Parathyroid adenoma (tissue), 2 donors: ENCODE measurements at regions not wholly inside any gene's neighbourhood (a gene's known extent, or its start where the extent isn't known, plus 50 kb on each side); places are given as distances from the start of the nearest gene placed in this dataset.

Experiments used
- H2AFZ ChIP-seq: fragments of 300-600 bp; sonication (generic); one replicate; pipeline ENCODE4 v1.7.0; 2017; ENCODE audit warnings: antibody characterized with exemption, mild to moderate bottlenecking
- H3K27ac ChIP-seq: fragments of 300-600 bp; sonication (generic); one replicate; pipeline ENCODE4 v1.7.0; 2017
- H3K27me3 ChIP-seq: fragments of 300-600 bp; sonication (generic); one replicate; pipeline ENCODE4 v1.7.0; 2017; ENCODE audit warnings: low read length; ENCODE audit not compliant: control insufficient read depth, insufficient read depth
- H3K36me3 ChIP-seq: fragments of 300-600 bp; sonication (generic); one replicate; pipeline ENCODE4 v1.7.0; 2017; ENCODE audit warnings: low read length; ENCODE audit not compliant: control insufficient read depth, insufficient read depth
- H3K4me1 ChIP-seq: fragments of 300-600 bp; sonication (generic); one replicate; pipeline ENCODE4 v1.7.0; 2017; ENCODE audit warnings: control low read depth
- H3K4me2 ChIP-seq: fragments of 300-600 bp; sonication (generic); one replicate; pipeline ENCODE4 v1.7.0; 2017; ENCODE audit warnings: low read length
- H3K4me3 ChIP-seq: fragments of 300-600 bp; sonication (generic); one replicate; pipeline ENCODE4 v1.7.0; 2017; ENCODE audit warnings: low read depth, low read length
- H3K79me2 ChIP-seq: fragments of 300-600 bp; sonication (generic); one replicate; pipeline ENCODE4 v1.7.0; 2017; ENCODE audit warnings: control low read depth
- H3K9ac ChIP-seq: fragments of 300-600 bp; sonication (generic); one replicate; pipeline ENCODE4 v1.7.0; 2017; ENCODE audit warnings: mild to moderate bottlenecking
- H3K9me3 ChIP-seq: fragments of 300-600 bp; sonication (generic); one replicate; pipeline ENCODE4 v1.7.0; 2017; ENCODE audit warnings: low read length; ENCODE audit not compliant: control insufficient read depth
- TF ChIP-seq, protein P1 (sequence below): fragments of 300-600 bp; sonication (generic); IDR thresholded peaks from one replicate; pipeline ENCODE4 v1.7.0; 2017; ENCODE audit warnings: antibody characterized with exemption, mild to moderate bottlenecking
- donor health status: primary hyperparathyroidism.

- H3K4me2 ChIP-seq, result no peak overlapping the region
- no peaks in the 10 kb centered on the region for H3K79me2 ChIP-seq
- no peak overlapping the region for H3K27ac ChIP-seq
- TF ChIP-seq, protein P1, sequence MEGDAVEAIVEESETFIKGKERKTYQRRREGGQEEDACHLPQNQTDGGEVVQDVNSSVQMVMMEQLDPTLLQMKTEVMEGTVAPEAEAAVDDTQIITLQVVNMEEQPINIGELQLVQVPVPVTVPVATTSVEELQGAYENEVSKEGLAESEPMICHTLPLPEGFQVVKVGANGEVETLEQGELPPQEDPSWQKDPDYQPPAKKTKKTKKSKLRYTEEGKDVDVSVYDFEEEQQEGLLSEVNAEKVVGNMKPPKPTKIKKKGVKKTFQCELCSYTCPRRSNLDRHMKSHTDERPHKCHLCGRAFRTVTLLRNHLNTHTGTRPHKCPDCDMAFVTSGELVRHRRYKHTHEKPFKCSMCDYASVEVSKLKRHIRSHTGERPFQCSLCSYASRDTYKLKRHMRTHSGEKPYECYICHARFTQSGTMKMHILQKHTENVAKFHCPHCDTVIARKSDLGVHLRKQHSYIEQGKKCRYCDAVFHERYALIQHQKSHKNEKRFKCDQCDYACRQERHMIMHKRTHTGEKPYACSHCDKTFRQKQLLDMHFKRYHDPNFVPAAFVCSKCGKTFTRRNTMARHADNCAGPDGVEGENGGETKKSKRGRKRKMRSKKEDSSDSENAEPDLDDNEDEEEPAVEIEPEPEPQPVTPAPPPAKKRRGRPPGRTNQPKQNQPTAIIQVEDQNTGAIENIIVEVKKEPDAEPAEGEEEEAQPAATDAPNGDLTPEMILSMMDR, result no peak
- no peaks in the 10 kb centered on the region for H3K4me1 ChIP-seq
- H3K36me3 ChIP-seq, result no peaks in the 10 kb centered on the region
- no peaks in the 10 kb centered on the region for H3K27me3 ChIP-seq
- H2AFZ ChIP-seq, result no peak overlapping the region
- H3K9ac ChIP-seq, result no peak overlapping the region
- H3K4me3 ChIP-seq, result no peak overlapping the region
- no peaks in the 10 kb centered on the region for H3K9me3 ChIP-seq
These were observed 480.7 kb upstream of the DPPA4 start for GRCh38 chr3:109818081-109818480.

- Histone ChIP-seq H3K79me2 (no peaks in the 10 kb centered on the region), H3K27ac (no peak overlapping the region), H3K9ac (no peak overlapping the region), H3K4me3 (no peak overlapping the region), H3K36me3 (no peaks in the 10 kb centered on the region), H3K4me2 (no peak overlapping the region), H3K4me1 (no peaks in the 10 kb centered on the region), H3K9me3 (no peaks in the 10 kb centered on the region), H3K27me3 (no peaks in the 10 kb centered on the region), H2AFZ (no peak overlapping the region)
- TF ChIP-seq, protein P1, result no peak
These were observed 482.4 kb upstream of the DPPA4 start for GRCh38 chr3:109819734-109820133.

DNA sequence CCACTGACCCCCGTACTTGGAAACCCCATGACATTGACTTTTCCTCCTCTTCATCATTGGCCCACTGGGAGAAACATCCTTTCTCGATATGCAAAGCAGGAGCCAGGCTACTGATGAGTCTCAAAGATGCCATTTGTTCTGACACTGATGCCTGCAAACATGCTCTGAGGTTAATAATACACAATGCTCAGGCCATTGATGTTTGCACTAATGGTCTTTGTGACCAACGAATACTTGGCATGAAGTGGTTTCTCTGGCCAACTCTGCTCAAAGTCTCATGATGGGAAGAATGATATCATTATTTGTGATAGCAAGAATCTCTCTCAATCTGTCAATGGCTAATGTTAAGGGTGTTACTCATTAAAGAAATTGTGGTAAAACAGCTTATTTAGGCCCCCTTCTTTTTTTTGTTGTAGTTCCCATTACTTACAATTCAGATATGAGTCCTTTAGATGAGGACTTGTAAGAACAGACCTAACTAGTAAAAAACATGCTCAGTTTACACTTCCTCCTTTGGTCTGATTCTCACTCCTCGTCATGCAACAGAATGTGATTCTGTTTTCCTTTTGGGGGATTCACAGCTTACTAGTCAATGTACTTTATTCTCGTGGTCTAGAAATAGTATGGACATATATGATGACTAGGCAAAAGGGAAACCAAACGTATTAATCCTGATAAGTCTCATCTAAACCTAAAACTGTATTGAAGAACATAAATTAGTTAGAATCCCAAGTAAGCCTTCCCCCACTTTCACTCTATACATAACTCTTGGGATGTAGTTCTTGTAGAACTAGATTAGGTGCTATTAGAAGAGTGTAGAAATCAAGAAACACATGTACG is 488.8 kb upstream of the DPPA4 start:
- H2AFZ ChIP-seq, result no peak overlapping the region
- no peak overlapping the region for H3K4me3 ChIP-seq
- H3K27ac ChIP-seq, result no peak overlapping the region
- H3K36me3 ChIP-seq, result no peaks in the 10 kb centered on the region
- no peak overlapping the region for H3K9ac ChIP-seq
- H3K9me3 ChIP-seq, result no peaks in the 10 kb centered on the region
- no peaks in the 10 kb centered on the region for H3K4me1 ChIP-seq
- TF ChIP-seq, protein P1, result no peak
- H3K79me2 ChIP-seq, result no peaks in the 10 kb centered on the region
- no peak overlapping the region for H3K4me2 ChIP-seq
- H3K27me3 ChIP-seq, result no peaks in the 10 kb centered on the region

DNA sequence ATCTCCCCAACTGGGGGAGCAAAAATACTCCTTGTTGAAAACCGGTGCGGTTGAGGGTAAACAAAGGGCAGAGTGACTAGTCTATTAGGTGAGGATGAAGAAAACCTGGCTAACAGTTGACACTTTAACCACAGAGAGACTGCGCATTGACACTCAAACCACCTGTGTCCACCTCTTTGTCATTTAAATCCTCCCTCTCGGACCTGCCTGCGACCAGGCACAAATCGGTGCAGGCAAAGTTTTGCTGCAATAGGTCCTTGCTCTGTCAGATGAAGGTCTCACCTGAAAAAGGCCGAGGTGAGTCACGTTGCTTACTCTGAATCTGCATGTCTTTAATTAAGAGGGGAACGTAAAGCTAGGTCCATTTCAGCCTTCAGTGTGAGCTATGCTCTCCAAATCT is 494.1 kb upstream of the DPPA4 start:
- Histone ChIP-seq H3K9me3 (no peaks in the 10 kb centered on the region), H2AFZ (no peak overlapping the region)
- TF ChIP-seq, protein P1, result no peak

DNA sequence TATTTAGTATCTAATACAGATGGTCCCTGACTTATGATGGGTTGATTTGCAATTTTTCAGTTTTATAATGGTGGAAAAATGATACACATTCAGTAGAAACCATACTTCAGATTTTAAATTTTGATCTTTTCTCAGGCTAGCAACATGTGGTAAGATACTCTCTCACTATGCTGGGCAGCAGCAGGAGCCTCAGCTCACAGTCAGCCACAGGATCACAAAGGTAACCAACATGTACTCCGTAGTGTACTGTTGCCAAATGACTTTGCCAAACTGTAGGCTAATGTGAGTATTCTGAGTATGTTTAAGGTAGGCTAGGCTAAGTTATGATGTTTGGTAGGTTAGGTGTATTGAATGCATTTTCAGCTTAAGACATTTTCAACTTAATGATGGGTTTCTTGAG is 498.6 kb upstream of the DPPA4 start:
- Histone ChIP-seq H3K9ac (no peak overlapping the region), H3K9me3 (no peaks in the 10 kb centered on the region), H3K4me3 (no peak overlapping the region), H3K27ac (no peak overlapping the region), H3K36me3 (no peaks in the 10 kb centered on the region), H3K4me1 (no peaks in the 10 kb centered on the region), H3K79me2 (no peaks in the 10 kb centered on the region), H3K27me3 (no peaks in the 10 kb centered on the region), H3K4me2 (no peak overlapping the region), H2AFZ (no peak overlapping the region)
- TF ChIP-seq, protein P1, result no peak

More for the DNA sequence above, 494.1 kb upstream of the DPPA4 start:
- no peak overlapping the region for H3K4me3 ChIP-seq
- H3K36me3 ChIP-seq, result no peaks in the 10 kb centered on the region
- no peaks in the 10 kb centered on the region for H3K27me3 ChIP-seq
- no peak overlapping the region for H3K4me2 ChIP-seq
- H3K9ac ChIP-seq, result no peak overlapping the region
- H3K79me2 ChIP-seq, result no peaks in the 10 kb centered on the region
- no peaks in the 10 kb centered on the region for H3K4me1 ChIP-seq
- H3K27ac ChIP-seq, result no peak overlapping the region
